Lower leg skin (tissue), 4 donors: ENCODE measurements at regions not wholly inside any gene's neighbourhood (a gene's known extent, or its start where the extent isn't known, plus 50 kb on each side); places are given as distances from the start of the nearest gene placed in this dataset.

Experiments used
- DNase-seq, 2 donors: peaks; one replicate each; pipeline ENCODE4 v3.0.0-alpha.2; 2019; ENCODE audit warnings: low spot score in 2 of 2
- H3K4me3 ChIP-seq: fragments of 200-600 bp; sonication (generic); 2 replicates; pipeline ENCODE4 v1.5.1; 2017; ENCODE audit warnings: mild to moderate bottlenecking, low read depth; ENCODE audit not compliant: poor library complexity, severe bottlenecking
- POLR2A ChIP-seq, 2 donors: fragments of 450-650 bp; IDR thresholded peaks; one replicate each; pipeline ENCODE4 v1.6.1; 2016 to 2017; ENCODE audit warnings: antibody characterized with exemption in 2 of 2, mild to moderate bottlenecking in 1 of 2, moderate library complexity in 1 of 2
- WGBS, 2 donors: methylation state at CpG; one replicate each; pipeline ENCODE4 v1.1.5; 2018; 5-methylcytosine and 5-hydroxymethylcytosine counted together
- intact Hi-C: fragments of 100-400 bp; cut with DNase I; formaldehyde crosslinking; loops from one replicate; pipeline ENCODE4 v1.15.0; 2023; ENCODE audit warnings: low total_unique reads
- TF ChIP-seq, protein P1 (sequence below), 3 donors: fragments of 450-650 bp; IDR thresholded peaks; one replicate each; pipeline ENCODE4 v1.5.1; 2016; ENCODE audit warnings: antibody characterized with exemption in 3 of 3, mild to moderate bottlenecking in 3 of 3, moderate library complexity in 2 of 3

GRCh38 chr16:66107661-66108060, 258.8 kb upstream of the CDH5 start:
- TF ChIP-seq, protein P1, sequence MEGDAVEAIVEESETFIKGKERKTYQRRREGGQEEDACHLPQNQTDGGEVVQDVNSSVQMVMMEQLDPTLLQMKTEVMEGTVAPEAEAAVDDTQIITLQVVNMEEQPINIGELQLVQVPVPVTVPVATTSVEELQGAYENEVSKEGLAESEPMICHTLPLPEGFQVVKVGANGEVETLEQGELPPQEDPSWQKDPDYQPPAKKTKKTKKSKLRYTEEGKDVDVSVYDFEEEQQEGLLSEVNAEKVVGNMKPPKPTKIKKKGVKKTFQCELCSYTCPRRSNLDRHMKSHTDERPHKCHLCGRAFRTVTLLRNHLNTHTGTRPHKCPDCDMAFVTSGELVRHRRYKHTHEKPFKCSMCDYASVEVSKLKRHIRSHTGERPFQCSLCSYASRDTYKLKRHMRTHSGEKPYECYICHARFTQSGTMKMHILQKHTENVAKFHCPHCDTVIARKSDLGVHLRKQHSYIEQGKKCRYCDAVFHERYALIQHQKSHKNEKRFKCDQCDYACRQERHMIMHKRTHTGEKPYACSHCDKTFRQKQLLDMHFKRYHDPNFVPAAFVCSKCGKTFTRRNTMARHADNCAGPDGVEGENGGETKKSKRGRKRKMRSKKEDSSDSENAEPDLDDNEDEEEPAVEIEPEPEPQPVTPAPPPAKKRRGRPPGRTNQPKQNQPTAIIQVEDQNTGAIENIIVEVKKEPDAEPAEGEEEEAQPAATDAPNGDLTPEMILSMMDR (IDR thresholded peaks at IDR 0.05): no peak
- no peak for TF ChIP-seq POLR2A (IDR thresholded peaks at IDR 0.05)
- H3K4me3 ChIP-seq: no peak overlapping the region
- WGBS, 2 donors: 71 to 78% methylated on average over 1 of the region's 1 CpG
- intact Hi-C loops: no loop called here
- no peak for DNase-seq

GRCh38 chr16:66103211-66103610, 263.3 kb upstream of the CDH5 start:
- no peak overlapping the region for H3K4me3 ChIP-seq
- TF ChIP-seq, protein P1 (IDR thresholded peaks at IDR 0.05): no peak
- TF ChIP-seq POLR2A (IDR thresholded peaks at IDR 0.05): no peak
- intact Hi-C loops: no loop called here
- 35 to 49% methylated on average over 4 of the region's 4 CpGs for WGBS, 2 donors
- no peak for DNase-seq

DNA sequence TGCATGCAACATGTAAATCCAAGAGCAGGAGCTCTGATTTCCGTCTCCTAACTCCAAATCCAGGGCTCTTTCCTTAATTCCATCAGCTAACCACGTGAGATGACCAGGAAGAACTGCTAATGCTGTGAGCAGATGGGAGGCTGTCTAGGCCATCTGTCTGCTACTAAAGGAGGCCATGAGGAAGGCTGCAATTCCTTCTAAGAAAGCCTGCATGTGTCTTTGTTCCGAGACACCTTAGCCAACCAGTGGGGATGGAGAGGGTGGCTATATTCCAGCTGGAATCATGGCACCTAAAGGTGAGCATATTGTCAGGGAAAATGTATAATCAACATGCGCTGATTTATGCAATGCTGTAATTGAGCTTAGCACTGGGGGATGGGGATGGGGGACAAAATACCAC, 267.2 kb upstream of the CDH5 start:
- no peak for DNase-seq
- 89 to 93% methylated on average over 4 of the region's 4 CpGs for WGBS, 2 donors
- intact Hi-C loops: loop anchor here (5.0 kb wide), 1 partner anchor 48 kb away; no protein-coding TSS in a partner anchor
- TF ChIP-seq, protein P1 (IDR thresholded peaks at IDR 0.05): no peak
- no peak for TF ChIP-seq POLR2A (IDR thresholded peaks at IDR 0.05)
- no peak overlapping the region for H3K4me3 ChIP-seq

GRCh38 chr16:66097751-66098150, 268.7 kb upstream of the CDH5 start:
- no peak for DNase-seq
- TF ChIP-seq, protein P1 (IDR thresholded peaks at IDR 0.05): no peak
- no peak for TF ChIP-seq POLR2A (IDR thresholded peaks at IDR 0.05)
- 61 to 62% methylated on average over 6 of the region's 6 CpGs for WGBS, 2 donors
- intact Hi-C loops: loop anchor here (5.0 kb wide), 1 partner anchor 50 kb away; no protein-coding TSS in a partner anchor
- H3K4me3 ChIP-seq: no peak overlapping the region

DNA sequence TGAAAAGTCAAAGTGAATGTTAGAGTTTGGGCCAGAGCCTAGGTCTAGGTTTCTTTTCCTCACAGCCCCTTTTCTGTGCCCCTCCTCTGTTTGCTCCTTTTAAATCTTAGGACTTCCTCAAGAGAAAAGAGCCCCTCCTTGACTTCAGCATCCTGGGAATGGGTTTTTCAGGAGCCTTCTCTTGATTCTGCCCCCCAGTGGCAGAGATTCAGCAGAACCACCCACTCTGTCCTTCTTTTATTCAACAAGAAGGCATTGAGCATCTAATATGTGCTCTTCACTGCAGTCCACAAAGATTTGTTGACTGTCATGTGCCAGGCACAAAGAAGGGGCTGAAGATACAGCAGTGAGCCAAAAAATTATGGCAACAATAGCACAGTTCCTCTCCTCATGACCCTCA, 270.8 kb upstream of the CDH5 start:
- intact Hi-C loops: loop anchor here (5.0 kb wide), 1 partner anchor 52 kb away; no protein-coding TSS in a partner anchor
- H3K4me3 ChIP-seq: no peak overlapping the region
- no peak for TF ChIP-seq POLR2A (IDR thresholded peaks at IDR 0.05)
- TF ChIP-seq, protein P1 (IDR thresholded peaks at IDR 0.05): no peak
- DNase-seq: no peak

GRCh38 chr16:66093191-66093590, 273.3 kb upstream of the CDH5 start:
- no peak overlapping the region for H3K4me3 ChIP-seq
- intact Hi-C loops: no loop called here
- no peak for DNase-seq
- TF ChIP-seq, protein P1 (IDR thresholded peaks at IDR 0.05): no peak
- TF ChIP-seq POLR2A (IDR thresholded peaks at IDR 0.05): no peak
- 78 to 88% methylated on average over 4 of the region's 4 CpGs for WGBS, 2 donors
